ENCODE measurements at regions not wholly inside any gene's neighbourhood (a gene's known extent, or its start where the extent isn't known, plus 50 kb on each side); places are given as distances from the start of the nearest gene placed in this dataset.

DNA sequence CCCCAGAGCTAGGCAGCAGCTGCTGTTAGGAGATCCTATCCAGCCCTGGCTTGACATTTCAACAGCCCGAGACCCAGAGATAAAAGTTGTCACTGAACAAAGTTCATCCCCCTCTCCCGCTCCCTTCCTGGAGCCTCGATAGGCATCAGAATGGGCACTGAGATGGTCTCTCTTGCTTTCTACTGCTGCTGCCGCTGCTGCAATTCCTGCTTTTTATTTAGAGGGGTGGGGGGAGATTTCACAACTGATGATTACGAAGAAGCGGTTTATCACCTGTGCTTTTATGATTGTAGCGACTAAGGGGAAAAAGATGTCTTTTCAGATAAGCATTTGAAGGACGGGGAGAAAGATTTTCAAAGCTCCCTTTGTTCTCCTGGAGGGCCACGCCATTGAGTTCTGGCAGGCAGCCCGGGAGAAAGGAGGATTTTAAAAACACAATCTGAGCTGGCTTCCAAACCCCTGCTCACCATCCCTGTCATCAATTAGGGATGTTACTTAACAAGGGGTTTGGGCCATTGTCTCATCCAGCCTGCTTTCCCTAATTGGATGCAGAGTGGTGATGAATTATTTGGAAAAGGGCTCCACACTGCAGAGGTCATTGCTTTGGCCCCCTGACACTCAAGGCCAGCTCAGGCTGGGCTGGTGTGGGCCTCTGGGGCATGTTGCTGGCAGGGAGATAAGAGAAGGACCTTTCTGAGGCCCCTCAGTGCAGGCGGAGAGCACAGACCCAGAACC lies 344.7 kb downstream of the BUD13 start:
- peak in 2 of 6 donors; percentile 78 to 86 for DNase-seq (ENCODE audit: low read depth in 4 of 6, low spot score in 6 of 6)
- no peaks in the 10 kb centered on the region for H3K36me3 ChIP-seq (ENCODE audit: control insufficient read depth, insufficient read depth, low read length)
- no peaks in the 10 kb centered on the region for H3K27me3 ChIP-seq (ENCODE audit: control insufficient read depth, insufficient read depth, low read length)
- 56% methylated on average over 1 of the region's 11 CpGs for WGBS (ENCODE audit: insufficient coverage)
- no peaks in the 10 kb centered on the region for H3K9me3 ChIP-seq (ENCODE audit: control insufficient read depth, insufficient read depth, low read length)
- peak overlapping the region; percentile 16 for H3K27ac ChIP-seq (ENCODE audit: low read depth, low read length)
- H3K4me1 ChIP-seq (ENCODE audit: control insufficient read depth, insufficient read depth, low read length), result peaks cover 28% of the 10 kb centered on the region
- H3K4me3 ChIP-seq (ENCODE audit: low read depth, low read length), result no peak overlapping the region

DNA sequence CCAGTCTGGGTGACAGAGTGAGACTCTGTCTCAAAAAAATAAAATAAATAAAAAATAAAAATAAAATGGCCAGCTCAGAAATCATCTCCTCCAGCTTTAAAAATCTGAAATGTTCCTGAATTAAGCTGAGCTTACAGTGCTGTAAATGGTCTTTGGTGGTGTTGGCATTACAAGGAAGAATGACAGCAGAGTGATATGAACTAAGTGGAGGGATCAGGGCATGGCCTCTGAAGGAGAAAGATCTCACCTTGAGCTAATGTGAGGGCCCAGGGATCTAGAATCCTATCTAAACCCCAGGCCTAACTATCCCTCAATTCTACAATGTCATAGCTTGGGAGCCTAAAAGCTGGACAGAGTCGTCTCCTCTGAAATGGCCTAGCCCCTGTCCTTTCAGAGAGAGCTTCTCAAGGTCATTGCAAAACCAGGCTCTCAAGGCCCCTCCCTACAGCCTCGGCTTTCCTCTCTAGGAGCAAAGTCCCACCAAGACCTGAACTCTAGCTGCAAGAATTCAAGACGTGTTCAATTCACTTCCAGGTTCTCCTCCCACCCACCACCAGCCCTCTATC lies 345.4 kb downstream of the BUD13 start:
- H3K4me1 ChIP-seq (ENCODE audit: control insufficient read depth, insufficient read depth, low read length), result peaks cover 35% of the 10 kb centered on the region
- H3K4me3 ChIP-seq (ENCODE audit: low read depth, low read length), result no peak overlapping the region
- DNase-seq (ENCODE audit: low read depth in 4 of 6, low spot score in 6 of 6), result no peak
- H3K36me3 ChIP-seq (ENCODE audit: control insufficient read depth, insufficient read depth, low read length), result no peaks in the 10 kb centered on the region
- no peaks in the 10 kb centered on the region for H3K27me3 ChIP-seq (ENCODE audit: control insufficient read depth, insufficient read depth, low read length)
- H3K27ac ChIP-seq (ENCODE audit: low read depth, low read length), result peak overlapping the region; percentile 16
- H3K9me3 ChIP-seq (ENCODE audit: control insufficient read depth, insufficient read depth, low read length), result no peaks in the 10 kb centered on the region
- 61% methylated on average over 3 of the region's 3 CpGs for WGBS (ENCODE audit: insufficient coverage)

DNA sequence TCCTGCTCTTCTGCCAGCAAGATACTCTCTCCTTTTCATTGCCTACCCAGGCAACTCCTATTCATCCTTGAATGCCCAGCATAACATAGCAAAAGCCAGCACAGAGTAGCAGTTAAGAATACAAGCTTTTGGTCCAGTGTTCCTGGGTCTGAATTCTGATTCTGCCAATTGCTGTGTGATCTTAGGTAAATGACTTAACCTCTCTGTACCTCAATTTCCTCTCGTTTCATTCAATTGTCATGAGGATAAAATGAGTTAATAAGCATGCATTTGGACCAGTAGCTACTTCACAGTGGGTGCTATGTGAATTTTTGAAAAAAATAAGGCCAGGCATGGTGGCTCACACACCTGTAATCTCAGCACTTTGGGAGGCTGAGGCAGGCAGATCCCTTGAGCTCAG lies 346.0 kb downstream of the BUD13 start:
- no CpG with 5 or more reads among the region's 1 CpG for WGBS (ENCODE audit: insufficient coverage)
- no peak for DNase-seq (ENCODE audit: low read depth in 4 of 6, low spot score in 6 of 6)
- Histone ChIP-seq H3K27ac (ENCODE audit: low read depth, low read length) (no peak overlapping the region), H3K4me1 (ENCODE audit: control insufficient read depth, insufficient read depth, low read length) (peaks cover 41% of the 10 kb centered on the region), H3K27me3 (ENCODE audit: control insufficient read depth, insufficient read depth, low read length) (no peaks in the 10 kb centered on the region), H3K9me3 (ENCODE audit: control insufficient read depth, insufficient read depth, low read length) (no peaks in the 10 kb centered on the region), H3K36me3 (ENCODE audit: control insufficient read depth, insufficient read depth, low read length) (no peaks in the 10 kb centered on the region), H3K4me3 (ENCODE audit: low read depth, low read length) (no peak overlapping the region)

DNA sequence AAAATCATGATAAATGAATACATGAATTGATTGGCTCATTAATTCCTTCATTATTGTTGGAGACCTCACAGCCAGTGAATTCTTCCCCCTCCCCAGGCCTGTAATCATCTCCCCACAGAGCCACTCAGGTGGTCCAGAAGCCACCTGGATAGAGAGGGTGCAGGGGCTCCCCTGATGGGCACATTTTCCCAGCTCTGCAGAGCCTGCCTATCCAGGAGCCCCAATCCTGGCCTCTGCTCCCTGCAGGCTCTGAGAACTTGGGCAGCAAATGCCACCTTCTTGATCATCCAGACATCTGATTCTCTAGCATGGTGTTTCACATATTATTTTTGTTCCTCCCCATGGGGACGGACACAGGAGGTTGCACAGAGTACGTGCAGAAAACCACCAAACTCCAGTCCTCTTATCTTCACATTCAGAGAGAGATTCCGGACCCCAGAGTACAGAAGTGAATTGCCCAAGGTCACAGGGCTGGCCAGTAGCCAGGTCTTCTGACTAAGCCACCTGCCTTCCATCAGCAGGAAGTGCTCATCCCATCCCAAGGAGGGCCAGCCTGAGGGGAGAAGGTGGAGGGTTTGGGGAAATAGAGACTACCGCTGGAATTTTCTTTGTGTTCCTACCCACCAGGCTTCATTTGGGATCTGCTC lies 348.0 kb downstream of the BUD13 start:
- Histone ChIP-seq H3K4me1 (ENCODE audit: control insufficient read depth, insufficient read depth, low read length) (peaks cover 52% of the 10 kb centered on the region), H3K36me3 (ENCODE audit: control insufficient read depth, insufficient read depth, low read length) (no peaks in the 10 kb centered on the region), H3K27ac (ENCODE audit: low read depth, low read length) (no peak overlapping the region), H3K27me3 (ENCODE audit: control insufficient read depth, insufficient read depth, low read length) (no peaks in the 10 kb centered on the region), H3K9me3 (ENCODE audit: control insufficient read depth, insufficient read depth, low read length) (no peaks in the 10 kb centered on the region), H3K4me3 (ENCODE audit: low read depth, low read length) (no peak overlapping the region)
- DNase-seq (ENCODE audit: low read depth in 4 of 6, low spot score in 6 of 6), result no peak
- 93% methylated on average over 3 of the region's 4 CpGs for WGBS (ENCODE audit: insufficient coverage)

DNA sequence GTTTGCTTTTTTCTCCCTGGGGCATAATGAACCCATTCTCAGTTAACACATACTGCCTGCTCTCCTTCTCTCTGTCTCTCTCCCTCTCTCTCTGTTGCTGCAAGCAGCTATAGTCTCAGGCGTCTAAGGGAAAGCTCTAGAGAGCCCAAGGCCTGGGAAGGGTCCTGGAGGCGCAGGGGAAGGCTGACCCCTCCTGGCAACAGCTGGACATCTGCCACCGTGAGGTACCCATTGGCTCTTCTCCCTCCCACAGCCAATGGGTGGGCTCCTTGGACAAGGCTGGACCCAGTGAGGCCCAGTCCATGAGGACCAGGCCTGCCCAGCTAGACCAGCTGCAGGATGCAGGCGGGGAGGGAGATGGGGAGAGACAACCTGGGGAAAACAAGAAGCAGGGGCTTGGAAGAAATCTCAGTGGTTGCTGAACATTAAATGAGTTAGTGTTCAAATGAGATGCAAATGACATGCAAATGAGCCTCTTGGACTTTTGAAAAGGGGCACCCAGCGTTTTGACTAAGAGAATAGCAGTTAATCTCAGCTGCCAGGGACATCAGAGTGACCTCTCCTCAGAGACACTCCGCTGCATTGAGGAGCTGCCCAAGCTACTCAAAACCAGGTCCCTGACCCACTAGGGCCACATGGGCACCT lies 349.7 kb downstream of the BUD13 start:
- H3K36me3 ChIP-seq (ENCODE audit: control insufficient read depth, insufficient read depth, low read length), result no peaks in the 10 kb centered on the region
- peaks cover 43% of the 10 kb centered on the region for H3K4me1 ChIP-seq (ENCODE audit: control insufficient read depth, insufficient read depth, low read length)
- WGBS (ENCODE audit: insufficient coverage), result 43% methylated on average over 6 of the region's 6 CpGs
- H3K9me3 ChIP-seq (ENCODE audit: control insufficient read depth, insufficient read depth, low read length), result no peaks in the 10 kb centered on the region
- no peaks in the 10 kb centered on the region for H3K27me3 ChIP-seq (ENCODE audit: control insufficient read depth, insufficient read depth, low read length)
- DNase-seq (ENCODE audit: low read depth in 4 of 6, low spot score in 6 of 6), result peak in 2 of 6 donors; percentile 62 to 72
- H3K27ac ChIP-seq (ENCODE audit: low read depth, low read length), result peak overlapping the region; percentile 26
- no peak overlapping the region for H3K4me3 ChIP-seq (ENCODE audit: low read depth, low read length)

DNA sequence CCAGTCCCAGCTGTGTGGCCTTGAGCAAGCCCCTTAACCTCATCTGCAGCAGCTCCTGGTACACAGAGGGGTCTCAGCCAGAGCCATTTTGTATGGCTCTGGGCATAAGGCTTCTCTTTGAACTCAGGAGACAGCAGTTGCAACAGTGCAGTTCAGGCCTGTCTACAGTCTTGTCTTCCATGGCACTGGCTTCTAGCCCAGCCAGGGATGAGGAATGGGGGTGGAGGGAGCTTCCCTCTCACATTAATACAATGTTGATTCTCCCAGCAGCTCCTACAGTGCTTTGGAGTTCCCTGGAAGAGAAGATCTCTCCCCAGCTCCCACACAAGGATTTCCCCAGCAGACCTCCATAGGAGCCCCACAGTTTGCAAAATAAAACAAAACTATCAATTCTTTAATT lies 350.2 kb downstream of the BUD13 start:
- Histone ChIP-seq H3K36me3 (ENCODE audit: control insufficient read depth, insufficient read depth, low read length) (no peaks in the 10 kb centered on the region), H3K27ac (ENCODE audit: low read depth, low read length) (peak overlapping the region; percentile 26), H3K27me3 (ENCODE audit: control insufficient read depth, insufficient read depth, low read length) (no peaks in the 10 kb centered on the region), H3K4me1 (ENCODE audit: control insufficient read depth, insufficient read depth, low read length) (peaks cover 38% of the 10 kb centered on the region), H3K9me3 (ENCODE audit: control insufficient read depth, insufficient read depth, low read length) (no peaks in the 10 kb centered on the region), H3K4me3 (ENCODE audit: low read depth, low read length) (no peak overlapping the region)
- DNase-seq (ENCODE audit: low read depth in 4 of 6, low spot score in 6 of 6), result peak in 2 of 6 donors; percentile 61 to 70

DNA sequence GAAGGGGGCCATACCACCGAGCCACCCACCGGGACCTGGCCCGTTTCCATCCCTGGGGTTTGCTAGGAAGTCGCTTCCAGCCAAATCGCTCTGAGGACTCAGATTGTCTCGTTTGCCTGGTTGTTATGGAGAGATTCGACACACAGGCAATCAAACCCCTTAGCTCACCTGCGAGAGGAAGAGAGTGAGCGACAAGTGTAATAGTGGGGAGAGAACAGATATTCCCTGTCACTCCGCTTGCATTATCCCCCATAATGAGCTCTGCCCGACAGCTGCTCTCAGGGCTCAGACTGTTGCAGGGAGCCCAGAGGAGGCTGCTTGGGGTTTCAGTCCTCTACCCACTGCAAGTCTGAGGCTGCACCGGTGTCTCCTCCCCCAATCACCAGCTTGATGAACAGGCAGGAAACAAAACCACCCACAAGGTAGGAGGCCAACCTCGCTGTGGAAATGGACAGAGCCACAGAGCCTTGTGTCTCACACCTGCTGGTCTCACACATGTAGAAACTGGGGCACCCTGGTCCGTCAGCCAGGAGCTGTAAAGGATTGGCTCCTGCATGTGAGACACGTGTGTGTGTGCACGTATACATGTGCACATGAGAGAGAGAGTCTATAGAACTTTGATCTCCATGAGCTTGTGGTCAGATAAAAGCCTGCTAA lies 351.1 kb downstream of the BUD13 start:
- no peaks in the 10 kb centered on the region for H3K27me3 ChIP-seq (ENCODE audit: control insufficient read depth, insufficient read depth, low read length)
- peaks cover 36% of the 10 kb centered on the region for H3K4me1 ChIP-seq (ENCODE audit: control insufficient read depth, insufficient read depth, low read length)
- no peaks in the 10 kb centered on the region for H3K36me3 ChIP-seq (ENCODE audit: control insufficient read depth, insufficient read depth, low read length)
- no peaks in the 10 kb centered on the region for H3K9me3 ChIP-seq (ENCODE audit: control insufficient read depth, insufficient read depth, low read length)
- DNase-seq (ENCODE audit: low read depth in 4 of 6, low spot score in 6 of 6), result no peak
- WGBS (ENCODE audit: insufficient coverage), result 71% methylated on average over 6 of the region's 16 CpGs
- no peak overlapping the region for H3K4me3 ChIP-seq (ENCODE audit: low read depth, low read length)
- no peak overlapping the region for H3K27ac ChIP-seq (ENCODE audit: low read depth, low read length)

DNA sequence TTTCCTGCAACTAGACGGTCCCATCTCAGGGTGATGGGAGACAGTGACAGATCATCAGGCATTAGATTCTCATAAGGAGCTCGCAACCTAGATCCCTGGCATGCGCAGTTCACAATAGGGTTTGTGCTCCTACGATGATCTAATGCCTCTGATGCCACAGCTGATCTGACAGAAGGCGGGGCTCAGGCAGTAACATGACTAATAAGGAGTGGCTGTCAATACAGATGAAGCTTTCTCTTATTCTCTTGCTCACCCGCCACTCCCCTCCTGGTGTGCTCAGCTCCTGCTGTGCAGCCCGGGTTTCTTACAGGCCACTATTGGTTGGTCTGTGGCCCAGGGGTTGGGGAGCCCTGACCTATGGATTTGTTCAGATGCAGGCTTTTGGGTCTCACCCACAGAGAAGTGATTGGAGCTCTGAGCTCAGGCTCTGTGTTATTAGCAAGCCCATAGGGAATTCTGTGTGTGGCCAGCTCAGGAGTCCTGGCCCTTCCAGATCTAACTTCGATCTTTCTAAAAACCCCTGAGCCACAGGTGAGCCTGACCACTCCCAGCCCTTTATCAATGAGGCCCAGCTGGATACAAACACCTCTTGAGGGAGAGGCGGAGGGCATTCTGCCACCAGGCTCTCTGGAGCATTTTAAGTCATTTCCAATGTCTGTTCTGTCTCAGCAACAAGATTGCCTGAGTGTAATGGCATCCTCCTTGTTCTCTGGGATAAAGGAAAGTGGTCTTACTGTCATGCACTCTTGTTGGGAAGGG lies 351.8 kb downstream of the BUD13 start:
- no peak overlapping the region for H3K4me3 ChIP-seq (ENCODE audit: low read depth, low read length)
- H3K27me3 ChIP-seq (ENCODE audit: control insufficient read depth, insufficient read depth, low read length), result no peaks in the 10 kb centered on the region
- peaks cover 36% of the 10 kb centered on the region for H3K4me1 ChIP-seq (ENCODE audit: control insufficient read depth, insufficient read depth, low read length)
- H3K9me3 ChIP-seq (ENCODE audit: control insufficient read depth, insufficient read depth, low read length), result no peaks in the 10 kb centered on the region
- WGBS (ENCODE audit: insufficient coverage), result 73% methylated on average over 7 of the region's 9 CpGs
- H3K36me3 ChIP-seq (ENCODE audit: control insufficient read depth, insufficient read depth, low read length), result no peaks in the 10 kb centered on the region
- DNase-seq (ENCODE audit: low read depth in 4 of 6, low spot score in 6 of 6), result no peak
- H3K27ac ChIP-seq (ENCODE audit: low read depth, low read length), result no peak overlapping the region

DNA sequence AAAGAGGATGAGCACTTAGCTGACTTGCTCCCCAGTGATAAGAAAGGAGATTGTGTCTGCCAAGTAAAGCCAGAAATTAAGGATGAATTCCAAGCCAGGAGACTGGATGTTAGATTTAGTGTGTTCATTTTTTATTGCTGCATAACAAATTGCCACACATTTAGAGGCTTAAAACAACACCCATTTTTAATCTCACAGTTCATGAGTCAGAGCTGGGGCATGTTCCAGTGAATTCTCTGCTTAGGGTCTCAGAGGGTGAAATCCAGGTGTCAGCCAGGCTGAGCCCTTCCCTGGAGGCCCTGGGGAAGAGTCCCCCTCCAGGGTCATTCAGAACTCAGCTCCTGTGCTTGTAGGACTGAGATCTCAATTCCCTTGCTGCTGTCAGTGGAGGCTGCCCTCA lies 352.8 kb downstream of the BUD13 start:
- Histone ChIP-seq H3K27me3 (ENCODE audit: control insufficient read depth, insufficient read depth, low read length) (no peaks in the 10 kb centered on the region), H3K36me3 (ENCODE audit: control insufficient read depth, insufficient read depth, low read length) (no peaks in the 10 kb centered on the region), H3K9me3 (ENCODE audit: control insufficient read depth, insufficient read depth, low read length) (no peaks in the 10 kb centered on the region), H3K27ac (ENCODE audit: low read depth, low read length) (no peak overlapping the region), H3K4me3 (ENCODE audit: low read depth, low read length) (no peak overlapping the region), H3K4me1 (ENCODE audit: control insufficient read depth, insufficient read depth, low read length) (peaks cover 42% of the 10 kb centered on the region)
- no peak for DNase-seq (ENCODE audit: low read depth in 4 of 6, low spot score in 6 of 6)
